ENCODE measurements at regions not wholly inside any gene's neighbourhood (a gene's known extent, or its start where the extent isn't known, plus 50 kb on each side); places are given as distances from the start of the nearest gene placed in this dataset.

GRCh38 chr17:34122515-34122914 lies 132.6 kb upstream of the CCL2 start:
- TF ChIP-seq CTCF (IDR thresholded peaks at IDR 0.05; ENCODE audit: extremely low read depth, low read depth, low read length), result no peak
- no peak overlapping the region for H3K4me3 ChIP-seq (ENCODE audit: insufficient read depth, low read length)

GRCh38 chr17:34125010-34125409 lies 130.1 kb upstream of the CCL2 start:
- H3K27me3 ChIP-seq (ENCODE audit: insufficient read depth, low read length), result no peaks in the 10 kb centered on the region
- H3K4me3 ChIP-seq (ENCODE audit: insufficient read depth, low read length), result no peak overlapping the region
- TF ChIP-seq CTCF (IDR thresholded peaks at IDR 0.05; ENCODE audit: extremely low read depth, low read depth, low read length), result no peak
- DNase-seq (ENCODE audit: insufficient read length, low spot score, missing footprints), result no peak
- H4K20me1 ChIP-seq (ENCODE audit: insufficient read depth, low read length), result no peaks in the 10 kb centered on the region
- no peaks in the 10 kb centered on the region for H3K9me3 ChIP-seq (ENCODE audit: low read depth, low read length)
- no peaks in the 10 kb centered on the region for H3K36me3 ChIP-seq (ENCODE audit: insufficient read depth, low read length)
- H3K27ac ChIP-seq (ENCODE audit: low read depth, low read length), result no peak overlapping the region
- no peaks in the 10 kb centered on the region for H3K4me1 ChIP-seq (ENCODE audit: insufficient read depth, low read length)
- H2AFZ ChIP-seq (ENCODE audit: low read length), result no peak overlapping the region
- no peak overlapping the region for H3K4me2 ChIP-seq (ENCODE audit: insufficient read depth, low read length)
- H3K79me2 ChIP-seq (ENCODE audit: insufficient read depth, low read length), result no peaks in the 10 kb centered on the region

More at GRCh38 chr17:34122515-34122914, 132.6 kb upstream of the CCL2 start:
- no peaks in the 10 kb centered on the region for H3K4me1 ChIP-seq (ENCODE audit: insufficient read depth, low read length)
- H3K27me3 ChIP-seq (ENCODE audit: insufficient read depth, low read length), result no peaks in the 10 kb centered on the region
- no peaks in the 10 kb centered on the region for H4K20me1 ChIP-seq (ENCODE audit: insufficient read depth, low read length)
- H3K9me3 ChIP-seq (ENCODE audit: low read depth, low read length), result no peaks in the 10 kb centered on the region
- H2AFZ ChIP-seq (ENCODE audit: low read length), result no peak overlapping the region
- H3K36me3 ChIP-seq (ENCODE audit: insufficient read depth, low read length), result no peaks in the 10 kb centered on the region
- DNase-seq (ENCODE audit: insufficient read length, low spot score, missing footprints), result no peak
- H3K79me2 ChIP-seq (ENCODE audit: insufficient read depth, low read length), result no peaks in the 10 kb centered on the region
- no peak overlapping the region for H3K4me2 ChIP-seq (ENCODE audit: insufficient read depth, low read length)
- H3K27ac ChIP-seq (ENCODE audit: low read depth, low read length), result no peak overlapping the region

DNA sequence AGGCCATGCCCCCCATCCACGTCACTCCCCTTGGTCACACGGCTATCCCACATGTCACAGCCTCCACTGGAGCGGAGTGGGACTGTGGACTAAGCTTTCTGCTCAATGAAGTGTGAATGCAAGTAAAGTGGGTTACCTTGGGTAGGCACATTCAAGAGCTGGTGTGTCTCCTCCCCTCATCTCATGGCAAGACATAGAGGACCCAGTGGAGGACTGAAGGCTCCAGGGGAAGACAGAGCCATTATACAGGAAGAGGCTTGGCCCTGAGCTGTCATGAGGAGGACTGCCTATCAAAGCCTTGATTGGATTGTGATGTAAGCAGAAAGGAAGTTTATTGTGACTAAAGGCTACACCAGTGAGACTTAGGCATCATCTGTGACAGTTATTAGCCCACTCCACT lies 129.2 kb upstream of the CCL2 start:
- Histone ChIP-seq H3K4me3 (ENCODE audit: insufficient read depth, low read length) (no peak overlapping the region), H3K27me3 (ENCODE audit: insufficient read depth, low read length) (no peaks in the 10 kb centered on the region), H2AFZ (ENCODE audit: low read length) (no peak overlapping the region), H4K20me1 (ENCODE audit: insufficient read depth, low read length) (no peaks in the 10 kb centered on the region), H3K4me2 (ENCODE audit: insufficient read depth, low read length) (no peak overlapping the region), H3K36me3 (ENCODE audit: insufficient read depth, low read length) (no peaks in the 10 kb centered on the region), H3K4me1 (ENCODE audit: insufficient read depth, low read length) (no peaks in the 10 kb centered on the region), H3K27ac (ENCODE audit: low read depth, low read length) (no peak overlapping the region), H3K79me2 (ENCODE audit: insufficient read depth, low read length) (no peaks in the 10 kb centered on the region), H3K9me3 (ENCODE audit: low read depth, low read length) (no peaks in the 10 kb centered on the region)
- no peak for DNase-seq (ENCODE audit: insufficient read length, low spot score, missing footprints)
- TF ChIP-seq CTCF (IDR thresholded peaks at IDR 0.05; ENCODE audit: extremely low read depth, low read depth, low read length), result no peak

DNA sequence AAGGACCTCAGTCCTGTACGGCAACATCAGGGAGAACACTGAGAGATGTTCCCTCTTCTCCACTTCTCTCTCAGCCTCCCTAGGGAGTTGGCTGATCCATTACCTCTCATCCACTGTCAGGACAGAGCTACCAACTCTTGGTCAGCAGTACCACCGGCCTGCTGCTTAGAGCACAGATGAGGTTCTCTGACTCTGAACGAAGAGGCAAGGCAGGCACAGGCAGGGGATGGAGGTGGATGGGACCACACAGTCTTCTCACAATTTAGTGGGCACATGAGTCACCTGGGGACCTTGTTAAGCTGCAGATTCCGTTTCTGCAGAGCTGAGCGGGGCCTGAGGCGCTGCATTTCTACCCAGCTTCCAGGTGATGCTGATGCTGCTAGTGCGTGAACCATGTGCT lies 128.6 kb upstream of the CCL2 start:
- H3K27ac ChIP-seq (ENCODE audit: low read depth, low read length), result no peak overlapping the region

More for the DNA sequence above, 128.6 kb upstream of the CCL2 start:
- H3K4me1 ChIP-seq (ENCODE audit: insufficient read depth, low read length), result no peaks in the 10 kb centered on the region
- H3K27me3 ChIP-seq (ENCODE audit: insufficient read depth, low read length), result no peaks in the 10 kb centered on the region
- DNase-seq (ENCODE audit: insufficient read length, low spot score, missing footprints), result no peak
- no peaks in the 10 kb centered on the region for H3K79me2 ChIP-seq (ENCODE audit: insufficient read depth, low read length)
- no peaks in the 10 kb centered on the region for H3K9me3 ChIP-seq (ENCODE audit: low read depth, low read length)
- no peaks in the 10 kb centered on the region for H3K36me3 ChIP-seq (ENCODE audit: insufficient read depth, low read length)
- TF ChIP-seq CTCF (IDR thresholded peaks at IDR 0.05; ENCODE audit: extremely low read depth, low read depth, low read length), result no peak
- H3K4me2 ChIP-seq (ENCODE audit: insufficient read depth, low read length), result no peak overlapping the region
- H2AFZ ChIP-seq (ENCODE audit: low read length), result no peak overlapping the region
- no peak overlapping the region for H3K4me3 ChIP-seq (ENCODE audit: insufficient read depth, low read length)
- no peaks in the 10 kb centered on the region for H4K20me1 ChIP-seq (ENCODE audit: insufficient read depth, low read length)
